Lung (tissue), 11 donors: ENCODE measurements at regions not wholly inside any gene's neighbourhood (a gene's known extent, or its start where the extent isn't known, plus 50 kb on each side); places are given as distances from the start of the nearest gene placed in this dataset.

Experiments used
- ATAC-seq: fragments of 200-7000 bp; cut with Tn5 transposase; one replicate; pipeline ENCODE4 v1.9.1; 2020; ENCODE audit warnings: moderate number of reproducible peaks; ENCODE audit not compliant: insufficient read depth, low FRiP score
- DNase-seq, 3 donors: peaks; one replicate each; pipeline ENCODE4 v3.0.0-alpha.2; 2013 to 2017
- H3K27ac ChIP-seq, 2 donors: one replicate each; pipeline ENCODE4 v1.5.1; 2013; ENCODE audit warnings: mild to moderate bottlenecking in 2 of 2, moderate library complexity in 2 of 2, control low read depth in 1 of 2, inconsistent platforms in 1 of 2, low read depth in 1 of 2, low read length in 1 of 2
- H3K27me3 ChIP-seq, 3 donors: one replicate each; pipeline ENCODE4 v1.5.1; 2013; ENCODE audit warnings: low read length in 2 of 3; ENCODE audit not compliant: control insufficient read depth in 3 of 3, insufficient read depth in 3 of 3
- H3K36me3 ChIP-seq, 4 donors: one replicate each; pipeline ENCODE4 v1.5.1; 2013; ENCODE audit warnings: low read length in 4 of 4, mild to moderate bottlenecking in 1 of 4, moderate library complexity in 1 of 4; ENCODE audit not compliant: control insufficient read depth in 4 of 4, insufficient read depth in 4 of 4
- H3K4me1 ChIP-seq, 5 donors: one replicate each; pipeline ENCODE4 v1.5.1; 2013; ENCODE audit warnings: low read length in 5 of 5, mild to moderate bottlenecking in 2 of 5, moderate library complexity in 1 of 5; ENCODE audit not compliant: control insufficient read depth in 5 of 5, insufficient read depth in 5 of 5
- H3K4me3 ChIP-seq: one replicate; pipeline ENCODE4 v1.5.1; 2013; ENCODE audit warnings: mild to moderate bottlenecking, control low read depth, moderate library complexity
- H3K9ac ChIP-seq, 2 donors: one replicate each; pipeline ENCODE4 v1.5.1; 2013; ENCODE audit warnings: low read length in 2 of 2, control low read depth in 1 of 2; ENCODE audit not compliant: insufficient read depth in 1 of 2
- H3K9me3 ChIP-seq, 4 donors: one replicate each; pipeline ENCODE4 v1.5.1; 2013; ENCODE audit warnings: low read length in 3 of 4, mild to moderate bottlenecking in 1 of 4, moderate library complexity in 1 of 4; ENCODE audit not compliant: control insufficient read depth in 4 of 4, insufficient read depth in 3 of 4
- CTCF ChIP-seq: IDR thresholded peaks from 2 replicates; pipeline ENCODE4 v1.5.1; 2012; ENCODE audit warnings: mild to moderate bottlenecking; ENCODE audit errors: control extremely low read depth, extremely low read depth
- WGBS, 2 donors: extraction: QIAGEN DNeasy Blood & Tissue Kit; methylation state at CpG; one replicate each; pipeline ENCODE4 v1.1.7; 2013; 5-methylcytosine and 5-hydroxymethylcytosine counted together
- donor health status: control.
- donor health status: control.
- donor health status: Bipolar disorder and iron deficiency.
- donor health status: healthy.
- donor health status: DM: yes; HTN: yes; CAD: no.

GRCh38 chr6:145349950-145350510 is 385.3 kb downstream of the EPM2A start:
- no peak for TF ChIP-seq CTCF
- no peaks in the 10 kb centered on the region for H3K27me3 ChIP-seq
- ATAC-seq: no peak
- H3K4me1 ChIP-seq: peaks cover 0 to 2% (median 0%) of the 10 kb centered on the region in 5 donors
- no peak overlapping the region for H3K4me3 ChIP-seq
- H3K36me3 ChIP-seq: no peaks in the 10 kb centered on the region
- no peak overlapping the region for H3K27ac ChIP-seq
- H3K9ac ChIP-seq: no peak overlapping the region
- no peak for DNase-seq
- 67 to 77% methylated on average over 3 of the region's 3 CpGs for WGBS, 2 donors
- peaks cover 0 to 5% (median 0%) of the 10 kb centered on the region in 4 donors for H3K9me3 ChIP-seq

- ATAC-seq (no peak), DNase-seq (no peak)
- no peaks in the 10 kb centered on the region for H3K27me3 ChIP-seq
- WGBS, 2 donors: 81 to 93% methylated on average over 3 of the region's 3 CpGs
- no peak overlapping the region for H3K9ac ChIP-seq
- no peak overlapping the region for H3K27ac ChIP-seq
- peaks cover 0 to 5% (median 0%) of the 10 kb centered on the region in 4 donors for H3K9me3 ChIP-seq
- H3K36me3 ChIP-seq: no peaks in the 10 kb centered on the region
- H3K4me1 ChIP-seq: peaks cover 0 to 2% (median 0%) of the 10 kb centered on the region in 5 donors
- no peak overlapping the region for H3K4me3 ChIP-seq
- TF ChIP-seq CTCF: no peak
Measured at GRCh38 chr6:145350928-145351327, 384.4 kb downstream of the EPM2A start.

- H3K36me3 ChIP-seq: no peaks in the 10 kb centered on the region
- ATAC-seq: no peak
Measured at GRCh38 chr6:145352382-145353080, 382.8 kb downstream of the EPM2A start.

More at GRCh38 chr6:145352382-145353080, 382.8 kb downstream of the EPM2A start:
- peaks cover 0 to 5% (median 0%) of the 10 kb centered on the region in 4 donors for H3K9me3 ChIP-seq
- no peak overlapping the region for H3K9ac ChIP-seq
- H3K27me3 ChIP-seq: no peaks in the 10 kb centered on the region
- 91 to 93% methylated on average over 11 of the region's 11 CpGs for WGBS, 2 donors
- H3K4me1 ChIP-seq: peaks cover 0 to 2% (median 0%) of the 10 kb centered on the region in 5 donors
- no peak for TF ChIP-seq CTCF
- no peak overlapping the region for H3K4me3 ChIP-seq
- no peak overlapping the region for H3K27ac ChIP-seq
- DNase-seq: no peak
